Activated CD4-positive, alpha-beta T cell treated with anti-CD3 and anti-CD28 coated beads for 24 hours (primary cell): ENCODE measurements at regions not wholly inside any gene's neighbourhood (a gene's known extent, or its start where the extent isn't known, plus 50 kb on each side); places are given as distances from the start of the nearest gene placed in this dataset.

Source experiments
- DNase-seq, 2 donors: peaks; one replicate each; pipeline ENCODE4 v3.0.0-alpha.2; 2020; ENCODE audit warnings: low read depth in 2 of 2

DNA sequence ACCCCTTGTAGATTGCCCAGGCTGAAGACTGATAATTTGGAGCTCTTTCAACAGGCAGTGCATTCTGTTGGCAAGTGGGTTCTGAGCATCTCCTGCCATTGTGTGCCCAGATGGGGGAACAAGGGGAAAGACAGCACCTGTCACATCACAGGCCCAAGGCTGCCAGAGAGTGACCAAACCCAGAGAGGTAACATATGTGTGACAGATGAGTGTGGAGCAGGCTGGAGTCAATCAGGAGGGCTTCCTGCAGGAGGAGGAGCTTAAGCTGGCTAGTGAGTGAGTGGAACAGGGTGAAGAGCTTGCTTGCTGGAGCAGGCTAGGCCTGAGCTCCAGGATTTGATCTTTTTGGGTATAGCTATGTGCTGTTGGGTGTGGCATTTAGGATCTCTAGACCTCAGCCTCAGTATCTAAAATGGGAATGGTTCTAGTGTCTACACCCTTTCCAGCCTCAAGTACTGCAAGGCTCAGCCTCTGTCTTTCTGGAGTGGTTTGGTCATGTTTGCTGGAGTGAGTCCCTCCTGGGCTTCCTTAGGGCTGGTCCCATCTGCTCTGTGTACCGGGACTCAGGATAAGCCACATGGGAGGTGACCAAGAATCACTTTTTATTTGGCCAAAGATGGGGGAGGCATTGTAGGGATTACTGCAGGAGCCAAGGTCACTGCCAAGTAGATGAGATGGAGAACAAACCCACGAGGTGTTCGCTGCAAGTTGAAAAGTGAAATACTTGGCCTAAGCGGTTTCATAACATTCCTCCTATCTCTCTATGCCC, 152.4 kb upstream of the TSHZ3 start:
- no peak for DNase-seq

GRCh38 chr19:31502536-31503170, 153.4 kb upstream of the TSHZ3 start:
- DNase-seq: no peak

GRCh38 chr19:31503211-31503610, 154.0 kb upstream of the TSHZ3 start:
- DNase-seq: no peak

- no peak for DNase-seq
Observed at GRCh38 chr19:31504221-31504620, 155.0 kb upstream of the TSHZ3 start.

GRCh38 chr19:31505596-31505910, 156.3 kb upstream of the TSHZ3 start:
- no peak for DNase-seq

- DNase-seq: no peak
Observed at GRCh38 chr19:31506102-31506501, 156.9 kb upstream of the TSHZ3 start.

DNA sequence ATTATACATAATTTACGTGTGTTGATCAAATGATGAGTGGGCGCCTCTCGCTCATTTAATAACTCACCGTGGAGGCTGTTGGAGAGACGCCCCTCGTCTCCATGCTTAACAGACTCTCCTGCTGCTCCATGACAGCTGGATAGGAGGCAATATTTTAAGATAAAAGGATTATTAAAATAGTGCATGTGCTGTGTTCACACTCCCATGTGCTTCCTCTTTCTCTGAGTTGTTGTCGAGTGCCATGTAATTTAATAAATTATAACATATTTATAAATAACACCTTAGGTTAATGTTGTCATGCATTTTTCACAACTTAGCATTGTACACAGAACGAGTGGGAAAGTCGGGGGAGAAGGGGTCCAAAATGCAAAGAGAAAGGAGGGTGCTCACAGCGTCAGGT, 161.4 kb upstream of the TSHZ3 start:
- DNase-seq: no peak

DNA sequence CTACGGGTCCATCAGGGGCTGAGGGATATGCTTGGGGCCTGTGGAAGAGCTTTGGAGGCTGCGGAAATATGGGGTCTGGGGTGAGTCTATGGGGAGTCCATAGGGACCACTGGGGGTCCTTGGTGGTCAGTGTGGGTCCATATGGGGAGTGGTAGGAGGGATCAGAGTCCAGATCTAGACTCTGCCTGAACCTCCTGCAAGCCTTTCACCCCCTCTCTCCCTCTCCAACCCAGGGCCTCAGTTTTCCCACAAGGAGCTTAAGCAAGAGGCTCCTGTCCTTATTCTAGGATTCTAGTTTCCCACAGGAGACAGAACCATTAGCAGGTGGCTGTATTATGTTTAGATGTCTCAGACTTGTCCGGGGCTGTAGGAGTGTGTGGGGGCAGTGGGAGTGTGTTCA, 161.9 kb upstream of the TSHZ3 start:
- DNase-seq: no peak

DNA sequence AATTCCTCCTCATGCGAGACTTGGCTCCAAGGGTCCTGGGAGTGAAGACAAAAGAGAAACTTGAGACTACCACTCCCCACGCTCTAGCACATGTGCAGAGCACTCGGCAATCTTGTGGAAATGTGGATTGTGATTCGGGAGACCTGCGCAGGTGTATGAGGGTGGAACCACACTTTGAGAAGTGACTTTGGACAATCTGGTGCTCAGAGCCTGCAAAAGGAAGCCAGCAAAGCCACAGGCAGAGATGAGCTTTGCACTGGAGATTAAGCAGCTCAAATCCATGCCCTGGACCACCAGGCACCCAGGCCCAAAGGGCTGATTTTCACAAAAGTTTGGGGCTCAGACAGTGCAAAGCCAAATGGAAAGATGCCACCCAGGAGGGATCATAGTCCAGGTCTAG, 162.5 kb upstream of the TSHZ3 start:
- no peak for DNase-seq

DNA sequence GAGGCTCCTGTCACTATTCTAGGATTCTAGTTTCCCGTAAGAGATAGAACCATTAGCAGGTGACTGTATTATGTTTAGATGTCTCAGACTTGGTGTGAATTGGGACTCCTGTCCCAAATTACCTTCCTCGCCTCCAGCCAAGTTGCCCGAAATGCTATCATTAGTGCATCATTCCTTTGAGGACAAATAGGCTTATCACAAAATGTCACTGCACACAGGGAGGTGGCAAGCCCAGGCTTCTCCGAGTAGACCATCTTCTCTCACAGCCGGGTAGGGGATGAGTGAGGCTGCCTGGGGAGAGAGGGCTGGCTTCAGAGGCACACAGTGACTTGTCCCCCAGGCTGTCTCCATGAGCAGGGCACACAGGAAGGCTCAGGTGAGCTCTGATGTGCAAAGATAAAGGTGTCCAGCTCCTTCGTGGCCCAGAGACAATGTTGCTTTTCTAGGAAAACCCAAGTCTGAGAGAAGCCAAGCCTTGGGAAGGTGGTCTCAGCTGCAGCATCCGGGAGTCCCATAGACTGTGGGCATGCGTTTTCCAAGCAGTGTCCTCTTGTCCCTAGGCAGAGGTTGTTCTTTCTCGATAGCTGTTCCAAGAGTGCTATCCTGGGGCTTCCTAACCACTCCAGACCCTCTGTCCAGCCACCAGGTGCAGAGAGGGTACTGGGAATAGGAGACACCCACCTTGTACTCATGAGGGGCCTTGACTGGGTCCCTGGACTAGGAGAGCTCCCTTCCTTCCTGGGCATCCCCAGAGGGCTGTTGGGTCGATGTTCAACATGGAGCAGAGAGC, 163.1 kb upstream of the TSHZ3 start:
- no peak for DNase-seq

- DNase-seq: no peak
Observed at GRCh38 chr19:31513841-31514240, 164.6 kb upstream of the TSHZ3 start.

DNA sequence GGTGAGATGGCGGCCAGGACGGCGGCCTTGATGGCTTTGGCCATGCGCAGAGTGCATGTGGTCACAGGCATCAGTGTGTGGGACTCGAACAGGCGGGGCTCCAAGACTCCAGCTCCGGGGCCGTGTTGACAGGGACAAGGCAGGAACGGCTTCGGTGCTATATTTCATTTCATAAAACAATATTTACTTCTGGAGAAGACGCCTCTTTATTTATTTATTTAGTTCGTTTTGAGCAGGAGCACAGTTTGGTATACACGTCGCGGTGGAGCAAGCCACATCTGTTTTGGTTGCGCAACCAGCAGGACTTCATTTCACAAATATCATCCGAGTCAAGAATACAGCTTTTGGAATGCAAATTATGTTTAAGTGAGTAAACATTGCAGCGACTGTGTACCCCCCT, 166.7 kb upstream of the TSHZ3 start:
- DNase-seq: no peak

DNA sequence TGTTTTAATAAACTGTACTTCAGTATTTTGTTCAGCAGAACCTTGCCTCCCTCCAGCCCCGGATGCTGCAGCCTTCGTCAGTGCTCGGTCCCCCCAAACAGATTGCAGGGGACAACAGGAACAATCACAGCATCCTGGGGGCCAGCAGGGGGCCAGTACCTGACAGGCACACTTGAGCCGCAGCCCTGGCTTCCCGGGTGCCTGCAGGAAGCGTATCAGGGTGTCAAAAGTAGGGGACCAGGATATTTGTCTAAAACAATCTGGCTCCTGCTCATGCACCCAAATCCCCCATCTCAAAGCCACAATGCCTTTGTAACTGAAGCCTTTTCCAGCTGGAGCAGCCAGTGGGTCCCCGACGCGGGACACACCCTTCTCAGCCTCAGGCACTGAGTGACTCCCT, 167.5 kb upstream of the TSHZ3 start:
- DNase-seq: no peak

DNA sequence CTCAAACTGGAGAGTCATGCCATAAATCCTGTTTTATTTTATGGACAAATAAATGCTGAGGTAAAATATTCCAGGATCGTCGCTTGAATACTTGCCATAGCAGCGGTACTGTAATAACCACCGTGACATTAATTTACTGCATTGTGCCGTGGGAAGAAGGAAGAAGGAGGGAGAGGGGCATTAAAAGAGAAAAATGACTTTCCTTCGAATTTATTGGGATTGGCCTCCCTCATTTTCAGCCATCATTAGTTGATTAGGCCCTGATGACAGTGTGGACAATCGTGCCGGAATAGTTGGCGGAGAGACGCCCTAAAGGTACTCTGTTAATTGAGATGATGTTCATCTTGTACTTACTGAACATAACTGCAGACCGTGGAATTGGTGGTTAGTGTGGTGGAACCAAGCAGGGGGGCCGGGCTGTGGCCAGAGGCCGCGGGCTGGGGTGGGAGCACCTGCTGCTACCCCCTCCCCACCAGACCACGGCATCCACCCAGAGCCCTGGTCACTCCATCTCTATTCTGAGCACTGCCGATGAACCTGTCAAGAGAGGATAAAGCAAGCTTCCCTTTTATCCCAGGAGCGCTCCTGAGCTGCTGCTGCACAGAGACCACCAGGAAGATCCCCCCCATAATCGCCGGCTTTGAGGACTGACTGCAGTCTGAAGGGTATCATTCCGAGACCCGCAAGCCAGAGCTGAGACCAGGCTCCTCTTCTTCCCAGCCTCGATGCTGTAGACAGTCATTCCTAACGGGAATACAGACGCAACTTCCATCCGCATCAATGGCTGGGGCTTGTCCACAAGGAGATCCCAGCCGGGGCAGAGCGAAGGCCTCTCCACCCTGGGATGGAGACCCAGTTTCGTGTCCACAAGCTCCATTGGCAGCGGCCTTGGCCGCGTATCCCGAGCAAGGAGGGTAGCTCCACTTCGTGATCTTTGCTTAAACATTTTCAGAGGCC, 168.3 kb upstream of the TSHZ3 start:
- no peak for DNase-seq

DNA sequence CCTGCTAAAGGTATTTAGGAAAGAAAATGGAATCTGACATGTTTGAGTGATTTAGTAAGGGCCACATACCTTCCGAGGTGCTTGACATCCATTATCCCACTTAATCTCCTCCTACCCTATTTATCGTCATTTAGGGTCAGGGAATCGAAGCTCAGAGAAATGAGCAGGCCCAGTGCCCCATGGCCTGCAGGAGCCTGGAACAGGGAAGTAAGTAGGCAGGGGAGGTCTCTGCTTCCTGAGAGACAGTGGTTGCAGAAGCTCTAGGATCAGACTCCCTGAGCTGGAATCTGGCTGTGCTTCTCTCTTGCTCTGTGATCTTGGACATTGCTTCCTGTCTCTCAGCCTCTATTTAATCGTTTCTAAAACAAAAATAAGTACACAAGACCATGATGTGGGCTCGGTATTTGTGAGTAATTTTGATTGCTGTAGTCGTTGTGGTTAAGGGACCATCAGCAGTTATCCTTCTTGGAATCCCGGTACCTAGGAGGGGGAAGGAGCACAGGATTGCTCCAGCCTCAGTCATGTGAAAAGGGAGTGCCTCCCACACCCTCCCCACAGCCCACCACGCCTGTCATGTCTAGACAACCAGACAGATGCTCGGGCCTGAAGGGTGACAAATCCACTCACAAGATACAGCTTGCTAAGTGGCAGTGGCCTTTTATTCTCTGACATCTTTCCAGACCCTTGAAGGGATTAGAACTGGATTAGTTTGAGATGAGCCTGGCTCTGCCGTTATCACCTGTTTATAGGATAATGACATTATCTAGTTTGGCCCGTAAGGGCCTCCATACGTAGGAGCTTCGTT, 169.2 kb upstream of the TSHZ3 start:
- DNase-seq: no peak

- DNase-seq: no peak
Observed at GRCh38 chr19:31519256-31519655, 170.0 kb upstream of the TSHZ3 start.

GRCh38 chr19:31519908-31520307, 170.7 kb upstream of the TSHZ3 start:
- DNase-seq: no peak

DNA sequence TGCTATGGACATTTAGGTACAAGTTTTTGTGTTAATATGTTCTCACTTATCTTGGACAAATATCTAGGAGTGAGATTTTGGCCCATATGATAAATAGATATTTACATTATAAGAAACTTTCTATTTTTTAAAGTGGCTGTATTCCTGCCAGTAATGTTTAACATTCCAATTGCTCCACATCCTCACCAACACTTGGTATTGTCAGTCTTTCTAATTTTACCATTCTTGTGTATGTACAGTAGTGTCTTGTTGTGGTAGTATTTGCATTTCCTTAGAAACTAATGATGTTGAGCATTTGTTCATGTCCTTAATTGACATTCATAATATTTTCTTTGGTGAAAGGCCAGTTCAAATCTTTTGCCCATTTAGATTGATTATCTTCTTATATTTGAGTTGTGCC, 171.4 kb upstream of the TSHZ3 start:
- no peak for DNase-seq

GRCh38 chr19:31525610-31526147, 176.4 kb upstream of the TSHZ3 start:
- no peak for DNase-seq

DNA sequence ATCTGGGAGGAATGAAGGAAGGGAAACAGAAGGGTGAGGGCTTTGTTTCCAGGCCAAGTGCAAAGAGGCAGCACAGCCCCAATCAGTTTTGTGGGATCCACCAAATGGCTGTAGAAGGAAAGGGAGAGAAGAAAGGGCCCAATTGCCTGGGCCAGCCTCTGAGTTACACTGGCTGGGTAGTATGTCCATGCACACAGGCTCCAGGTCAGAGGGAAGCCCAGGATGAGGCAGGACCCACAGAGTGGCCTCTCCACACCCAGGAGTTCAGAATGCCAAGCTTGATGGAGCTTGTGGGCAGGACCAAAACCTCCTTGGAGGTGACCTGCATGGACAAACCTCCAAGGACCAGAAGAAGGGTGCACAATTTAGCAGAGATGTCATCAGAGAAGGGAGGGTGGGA, 178.2 kb upstream of the TSHZ3 start:
- no peak for DNase-seq

GRCh38 chr19:31528261-31528660, 179.0 kb upstream of the TSHZ3 start:
- no peak for DNase-seq
